ENCODE measurements at regions not wholly inside any gene's neighbourhood (a gene's known extent, or its start where the extent isn't known, plus 50 kb on each side); places are given as distances from the start of the nearest gene placed in this dataset.

DNA sequence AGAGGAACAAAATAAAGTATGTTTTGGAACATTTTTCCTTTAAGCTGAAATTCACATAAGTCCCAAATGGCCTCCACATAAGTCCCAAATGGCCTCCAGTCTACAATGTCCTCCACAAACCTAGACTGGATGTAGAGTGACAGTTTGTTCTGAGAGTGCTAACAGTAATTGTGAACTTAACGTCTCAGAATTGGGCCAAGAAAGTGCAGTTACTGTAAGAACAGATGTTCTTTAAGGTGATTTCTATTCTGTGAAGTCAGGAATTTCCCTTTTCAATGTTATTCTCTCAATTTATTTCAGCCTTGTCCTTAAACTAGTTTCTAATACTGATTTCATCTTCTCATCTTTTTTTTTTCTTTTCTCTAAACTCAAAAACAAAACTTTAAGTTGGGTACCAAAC lies 188.7 kb upstream of the SEMA3E start:
- no peak for TF ChIP-seq EZH2 (IDR thresholded peaks at IDR 0.05)
- TF ChIP-seq EZH2phosphoT487 (IDR thresholded peaks at IDR 0.05): no peak

All from neural progenitor cell (in vitro differentiated cells).